H9 (cell line): ENCODE measurements at regions not wholly inside any gene's neighbourhood (a gene's known extent, or its start where the extent isn't known, plus 50 kb on each side); places are given as distances from the start of the nearest gene placed in this dataset.

Experiments
- DNase-seq: peaks from one replicate; pipeline ENCODE4 v3.0.0-alpha.2; 2017
- H2AFZ ChIP-seq: one replicate; pipeline ENCODE4 v1.6.1; 2013; ENCODE audit warnings: mild to moderate bottlenecking, low read length, control low read depth, moderate library complexity
- H2AK5ac ChIP-seq: 2 replicates; pipeline ENCODE4 v1.6.1; 2013; ENCODE audit warnings: low read length, control low read depth, mixed read lengths; ENCODE audit not compliant: insufficient read length
- H2BK120ac ChIP-seq: one replicate; pipeline ENCODE4 v1.6.1; 2013; ENCODE audit warnings: low read depth, mild to moderate bottlenecking, low read length, control low read depth, inconsistent platforms; ENCODE audit not compliant: poor library complexity, severe bottlenecking
- H2BK12ac ChIP-seq: 2 replicates; pipeline ENCODE4 v1.6.1; 2013; ENCODE audit warnings: low read length, control low read depth, mixed read lengths, low read depth; ENCODE audit not compliant: insufficient read length
- H2BK15ac ChIP-seq: 2 replicates; pipeline ENCODE4 v1.6.1; 2013; ENCODE audit warnings: low read depth, low read length, control low read depth
- H2BK20ac ChIP-seq: one replicate; pipeline ENCODE4 v1.6.1; 2013; ENCODE audit warnings: low read depth, mild to moderate bottlenecking, low read length, control low read depth, inconsistent platforms; ENCODE audit not compliant: poor library complexity, severe bottlenecking
- H2BK5ac ChIP-seq: 2 replicates; pipeline ENCODE4 v1.6.1; 2013; ENCODE audit warnings: low read length, control low read depth, mixed read lengths; ENCODE audit not compliant: insufficient read length
- H3K14ac ChIP-seq: 2 replicates; pipeline ENCODE4 v1.6.1; 2013; ENCODE audit warnings: low read length, control low read depth; ENCODE audit not compliant: insufficient read depth
- H3K18ac ChIP-seq: 2 replicates; pipeline ENCODE4 v1.6.1; 2013; ENCODE audit warnings: low read depth, mild to moderate bottlenecking, mixed read lengths, low read length, control low read depth; ENCODE audit not compliant: insufficient read length
- H3K23ac ChIP-seq: 2 replicates; pipeline ENCODE4 v1.6.1; 2013; ENCODE audit warnings: low read length, control low read depth, mixed read lengths, low read depth; ENCODE audit not compliant: insufficient read length
- H3K23me2 ChIP-seq: 2 replicates; pipeline ENCODE4 v1.6.1; 2013; ENCODE audit warnings: low read depth, mild to moderate bottlenecking, mixed read lengths, low read length, control low read depth; ENCODE audit not compliant: insufficient read length, poor library complexity, severe bottlenecking
- H3K27ac ChIP-seq: 2 replicates; pipeline ENCODE4 v1.5.1; 2013; ENCODE audit warnings: low read length, control low read depth, mixed read lengths, low read depth; ENCODE audit not compliant: insufficient read length
- H3K27me3 ChIP-seq: 2 replicates; pipeline ENCODE4 v1.6.1; 2013; ENCODE audit warnings: low read length, control low read depth, inconsistent platforms; ENCODE audit not compliant: insufficient read depth
- H3K4ac ChIP-seq: 2 replicates; pipeline ENCODE4 v1.6.1; 2013; ENCODE audit warnings: low read depth, mild to moderate bottlenecking, control low read depth, inconsistent platforms, low read length, moderate library complexity
- H3K4me1 ChIP-seq: 2 replicates; pipeline ENCODE4 v1.6.1; 2013; ENCODE audit warnings: low read length, control low read depth, inconsistent platforms; ENCODE audit not compliant: insufficient read depth
- H3K4me2 ChIP-seq: 2 replicates; pipeline ENCODE4 v1.6.1; 2013; ENCODE audit warnings: low read length, control low read depth, mixed read lengths; ENCODE audit not compliant: insufficient read length, insufficient read depth
- H3K56ac ChIP-seq: 2 replicates; pipeline ENCODE4 v1.6.1; 2013; ENCODE audit warnings: low read depth, mild to moderate bottlenecking, mixed read lengths, low read length, control low read depth; ENCODE audit not compliant: insufficient read length
- H3K79me1 ChIP-seq: 2 replicates; pipeline ENCODE4 v1.6.1; 2013; ENCODE audit warnings: low read depth, mild to moderate bottlenecking, moderate library complexity, low read length, control low read depth, inconsistent platforms; ENCODE audit not compliant: insufficient read depth, poor library complexity, severe bottlenecking
- H3K79me2 ChIP-seq: 2 replicates; pipeline ENCODE4 v1.6.1; 2013; ENCODE audit warnings: low read length, control low read depth, inconsistent platforms; ENCODE audit not compliant: insufficient read depth
- H3K9ac ChIP-seq: 2 replicates; pipeline ENCODE4 v1.6.1; 2013; ENCODE audit warnings: low read length, control low read depth, mixed read lengths; ENCODE audit not compliant: insufficient read length; ENCODE audit errors: extremely low read depth
- H3K9me3 ChIP-seq: one replicate; pipeline ENCODE4 v1.6.1; 2013; ENCODE audit warnings: low read depth, low read length, inconsistent platforms; ENCODE audit not compliant: control insufficient read depth
- H3T11ph ChIP-seq: one replicate; pipeline ENCODE4 v1.6.1; 2013; ENCODE audit warnings: mild to moderate bottlenecking, low read length, control low read depth, inconsistent platforms
- H4K20me1 ChIP-seq: one replicate; pipeline ENCODE4 v1.6.1; 2013; ENCODE audit not compliant: control insufficient read depth, insufficient read length, insufficient read depth
- H4K5ac ChIP-seq: 2 replicates; pipeline ENCODE4 v1.6.1; 2013; ENCODE audit warnings: low read depth, mild to moderate bottlenecking, mixed read lengths, low read length, control low read depth; ENCODE audit not compliant: insufficient read length
- H4K8ac ChIP-seq: replicated peaks from 2 replicates; pipeline ENCODE4 v1.6.1; 2013; ENCODE audit warnings: low read length, control low read depth, mixed read lengths, low read depth; ENCODE audit not compliant: insufficient read length
- H4K91ac ChIP-seq: 2 replicates; pipeline ENCODE4 v1.6.1; 2013; ENCODE audit warnings: low read depth, mild to moderate bottlenecking, moderate library complexity, mixed read lengths, low read length, control low read depth; ENCODE audit not compliant: insufficient read length
- H3K27ac Mint-ChIP-seq, 3 experiments: 2 replicates in 2 of 3; 3 replicates in 1 of 3; pipeline ENCODE4 v1.8.0; 2020 to 2021; ENCODE audit warnings: mixed read lengths in 3 of 3, mild to moderate bottlenecking in 1 of 3, moderate library complexity in 1 of 3
- H3K27me3 Mint-ChIP-seq: 2 replicates; pipeline ENCODE4 v1.8.0; 2021; ENCODE audit warnings: low read depth, mild to moderate bottlenecking, moderate library complexity, mixed read lengths
- H3K36me3 Mint-ChIP-seq, 3 experiments: 2 replicates in 2 of 3; 3 replicates in 1 of 3; pipeline ENCODE4 v1.8.0; 2020 to 2021; ENCODE audit warnings: low read depth in 3 of 3, mixed read lengths in 3 of 3; ENCODE audit not compliant: insufficient read depth in 1 of 3
- H3K4me1 Mint-ChIP-seq, 2 experiments: 2 replicates each; pipeline ENCODE4 v1.8.0; 2020; ENCODE audit warnings: mixed read lengths in 2 of 2
- H3K4me3 Mint-ChIP-seq, 2 experiments: 2 replicates in 1 of 2; 3 replicates in 1 of 2; pipeline ENCODE4 v1.8.0; 2020 to 2021; ENCODE audit warnings: mild to moderate bottlenecking in 2 of 2, mixed read lengths in 2 of 2, moderate library complexity in 1 of 2
- H3K9me3 Mint-ChIP-seq, 2 experiments: 2 replicates in 1 of 2; 3 replicates in 1 of 2; pipeline ENCODE4 v1.8.0; 2020; ENCODE audit warnings: mild to moderate bottlenecking in 2 of 2, mixed read lengths in 2 of 2, moderate library complexity in 1 of 2
- CTCF ChIP-seq: fragments of 200-600 bp; sonication (generic); conservative IDR thresholded peaks from 3 replicates; pipeline ENCODE4 v1.8.0; 2021; ENCODE audit warnings: antibody characterized with exemption, mild to moderate bottlenecking
- WGBS: extraction: QIAGEN DNeasy Blood & Tissue Kit; methylation state at CpG from one replicate; pipeline ENCODE4 v1.1.7; 2013; ENCODE audit warnings: missing lambda C conversion rate, low lambda C conversion rate, mixed read lengths; ENCODE audit not compliant: insufficient read length; ENCODE audit errors: extremely low coverage; 5-methylcytosine and 5-hydroxymethylcytosine counted together

GRCh38 chr7:153152801-153153422 lies 393.4 kb downstream of the ACTR3B start:
- no peak overlapping the region for H3K9ac ChIP-seq
- no peak overlapping the region for H3K4ac ChIP-seq

More at GRCh38 chr7:153152801-153153422, 393.4 kb downstream of the ACTR3B start:
- no peak overlapping the region for H2BK15ac ChIP-seq
- no peak overlapping the region for H2BK5ac ChIP-seq
- H4K91ac ChIP-seq = no peak overlapping the region
- Mint-ChIP-seq H3K27me3 (peaks cover 3% of the 10 kb centered on the region), H3K9me3 (peaks cover 7 to 80% of the 10 kb centered on the region in 2 experiments; a peak in 4 of 5 replicates), H3K4me3 (no peak overlapping the region), H3K27ac (no peak overlapping the region), H3K4me1 (peaks cover 10 to 42% of the 10 kb centered on the region in 2 experiments), H3K36me3 (no peaks in the 10 kb centered on the region; a peak in 3 of 7 replicates)
- no peak overlapping the region for H2BK20ac ChIP-seq
- H3K79me1 ChIP-seq = no peaks in the 10 kb centered on the region
- no peak for DNase-seq
- H2AFZ ChIP-seq = no peak overlapping the region
- no peak overlapping the region for H3K56ac ChIP-seq
- no peak overlapping the region for H3K14ac ChIP-seq
- no peak overlapping the region for H3T11ph ChIP-seq
- H3K27me3 ChIP-seq = no peaks in the 10 kb centered on the region; the same call in 1 of the 2 replicates
- no peaks in the 10 kb centered on the region for H3K79me2 ChIP-seq
- no peaks in the 10 kb centered on the region for H3K23me2 ChIP-seq
- TF ChIP-seq CTCF = no peak
- H3K27ac ChIP-seq = no peak overlapping the region
- H4K5ac ChIP-seq = no peak overlapping the region
- H2BK120ac ChIP-seq = no peak overlapping the region
- no peaks in the 10 kb centered on the region for H4K20me1 ChIP-seq
- no peak overlapping the region for H2AK5ac ChIP-seq
- no peak overlapping the region for H3K23ac ChIP-seq
- no peaks in the 10 kb centered on the region for H3K9me3 ChIP-seq
- H4K8ac ChIP-seq = no peak overlapping the region
- no peak overlapping the region for H3K4me2 ChIP-seq
- no CpG with 5 or more reads among the region's 8 CpGs for WGBS
- no peak overlapping the region for H3K18ac ChIP-seq
- peaks cover 2% of the 10 kb centered on the region; the same call in 1 of the 2 replicates for H3K4me1 ChIP-seq
- H2BK12ac ChIP-seq = no peak overlapping the region
